ENCODE measurements at regions not wholly inside any gene's neighbourhood (a gene's known extent, or its start where the extent isn't known, plus 50 kb on each side); places are given as distances from the start of the nearest gene placed in this dataset.
"Not testable (repeated sequence)": the region's sequence is repeated elsewhere in the genome, so short reads cannot be mapped to it uniquely, and the experiment has no call there.

DNA sequence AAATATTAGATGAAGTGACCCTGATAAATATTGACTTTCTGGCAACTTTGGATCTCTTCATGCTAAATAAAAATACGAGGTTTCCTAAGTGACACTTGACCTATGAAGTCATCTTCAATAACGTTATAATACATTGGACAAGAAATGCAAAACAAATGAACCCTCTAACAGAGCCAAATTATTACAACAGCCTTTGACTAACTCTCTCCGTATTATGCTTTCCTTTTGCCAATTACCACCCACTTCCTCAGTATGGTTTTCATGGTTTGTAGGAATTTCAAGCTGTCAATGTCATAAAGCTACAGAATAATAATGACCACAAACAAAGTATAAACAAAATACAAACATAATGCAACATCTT is 210.5 kb downstream of the MOXD1 start:
- Histone ChIP-seq H3K9me3 (replicated peaks in 1 of 11) (peaks cover 0 to 16% (median 9%) of the 10 kb centered on the region in 11 experiments; a peak in 11 of 22 replicates), H3K36me3 (no peaks in the 10 kb centered on the region), H3K4me2 (no peak overlapping the region), H3K4me3 (no peak overlapping the region), H3K9ac (no peak overlapping the region), H3K4me1 (peaks cover 7 to 22% (median 12%) of the 10 kb centered on the region in 10 experiments; a peak in 18 of 20 replicates), H4K20me1 (peaks cover 0 to 5% (median 0%) of the 10 kb centered on the region in 11 experiments; a peak in 3 of 22 replicates), H3K27me3 (peaks cover 0 to 83% (median 0%) of the 10 kb centered on the region in 11 experiments; a peak in 6 of 22 replicates), H3K27ac (no peak overlapping the region)
- TF ChIP-seq Cebpa-rat (IDR thresholded peaks at IDR 0.05): no peak

DNA sequence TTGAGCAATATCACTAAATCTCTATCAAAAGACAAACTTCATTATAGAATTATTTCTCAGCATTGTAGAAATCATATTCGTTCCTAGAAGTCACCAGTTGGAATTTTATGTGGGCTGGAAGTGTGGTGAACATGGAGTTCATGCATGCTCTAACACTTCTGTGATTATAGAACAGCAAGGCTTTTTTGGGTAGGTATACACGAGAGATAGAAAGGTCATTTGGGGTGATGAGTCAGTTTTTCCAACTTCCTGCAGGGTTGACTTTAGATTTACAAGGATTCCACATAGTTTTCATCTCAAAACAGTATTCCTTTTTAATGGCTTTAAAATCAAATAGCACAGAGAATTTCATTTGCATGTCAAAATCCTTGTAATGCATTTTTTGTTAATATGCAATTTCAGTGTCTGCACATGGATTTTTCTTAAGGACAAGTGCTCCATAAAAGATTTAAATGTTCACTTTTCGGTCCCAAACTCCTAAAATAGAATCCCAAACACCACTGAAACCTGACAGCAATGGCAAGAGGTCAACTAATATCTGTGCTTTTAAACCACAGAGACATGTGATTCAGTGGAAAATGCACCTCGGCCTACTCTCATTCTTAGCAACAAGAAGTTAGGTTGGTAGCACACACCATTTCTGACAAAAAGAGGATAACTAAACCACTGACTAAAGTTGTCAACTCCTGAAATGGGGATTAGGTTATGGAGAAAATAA is 211.0 kb downstream of the MOXD1 start:
- peaks cover 7 to 22% (median 12%) of the 10 kb centered on the region in 10 experiments; a peak in 18 of 20 replicates for H3K4me1 ChIP-seq
- peaks cover 0 to 5% (median 0%) of the 10 kb centered on the region in 11 experiments; a peak in 3 of 22 replicates for H4K20me1 ChIP-seq
- H3K4me2 ChIP-seq: peak overlapping the region in 1 of 11 experiments; percentile 28; a peak in 1 of 22 replicates
- H3K9me3 ChIP-seq (replicated peaks in 1 of 11): peaks cover 0 to 16% (median 9%) of the 10 kb centered on the region in 11 experiments; a peak in 13 of 22 replicates
- H3K4me3 ChIP-seq: no peak overlapping the region
- no peaks in the 10 kb centered on the region for H3K36me3 ChIP-seq
- peaks cover 0 to 84% (median 0%) of the 10 kb centered on the region in 11 experiments; a peak in 6 of 22 replicates for H3K27me3 ChIP-seq
- no peak overlapping the region for H3K9ac ChIP-seq
- no peak overlapping the region for H3K27ac ChIP-seq
- no peak for TF ChIP-seq Cebpa-rat (IDR thresholded peaks at IDR 0.05)

DNA sequence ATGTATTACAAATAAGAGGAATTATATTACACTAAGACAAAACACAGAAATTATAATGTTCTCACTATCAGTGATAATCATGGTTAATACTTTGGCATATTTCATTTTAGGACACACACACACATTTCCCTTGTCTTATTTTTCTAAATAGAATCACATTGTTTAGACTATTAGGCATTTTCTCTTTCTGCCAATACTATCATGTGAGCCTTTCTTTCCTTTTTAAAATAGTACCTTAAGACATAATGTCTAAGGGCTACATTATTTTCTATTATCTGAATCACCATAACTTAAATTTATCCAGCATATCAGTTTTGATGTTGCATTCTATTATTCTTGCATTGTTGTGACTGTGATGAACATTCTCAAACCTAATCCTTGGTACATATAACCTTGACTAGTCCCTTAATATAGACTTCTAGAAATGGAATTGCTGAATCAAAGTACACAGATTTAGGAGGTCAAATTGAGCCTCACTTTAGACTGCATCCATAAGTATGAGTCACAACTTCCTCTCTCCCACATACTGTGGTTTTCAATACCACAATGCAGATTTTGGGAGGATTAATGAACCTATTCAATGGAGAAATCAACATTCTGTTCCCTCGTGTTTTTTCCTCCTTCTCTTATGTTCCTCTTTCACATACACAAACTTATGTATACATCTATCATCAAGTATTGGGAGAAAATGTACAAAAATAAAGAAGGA is 212.6 kb downstream of the MOXD1 start:
- Histone ChIP-seq H3K27ac (no peak overlapping the region), H3K4me3 (no peak overlapping the region), H3K9ac (no peak overlapping the region), H3K9me3 (replicated peaks in 1 of 11) (peaks cover 4 to 22% (median 14%) of the 10 kb centered on the region in 11 experiments; a peak in 16 of 22 replicates), H3K4me2 (peak overlapping the region in 8 of 11 experiments; percentile 4 to 70 (median 40); a peak in 11 of 22 replicates), H3K36me3 (no peaks in the 10 kb centered on the region), H3K4me1 (peaks cover 7 to 22% (median 12%) of the 10 kb centered on the region in 10 experiments; a peak in 18 of 20 replicates), H4K20me1 (peaks cover 0 to 5% (median 0%) of the 10 kb centered on the region in 11 experiments; a peak in 3 of 22 replicates), H3K27me3 (peaks cover 0 to 86% (median 0%) of the 10 kb centered on the region in 11 experiments; a peak in 6 of 22 replicates)
- TF ChIP-seq Cebpa-rat (IDR thresholded peaks at IDR 0.05): no peak

DNA sequence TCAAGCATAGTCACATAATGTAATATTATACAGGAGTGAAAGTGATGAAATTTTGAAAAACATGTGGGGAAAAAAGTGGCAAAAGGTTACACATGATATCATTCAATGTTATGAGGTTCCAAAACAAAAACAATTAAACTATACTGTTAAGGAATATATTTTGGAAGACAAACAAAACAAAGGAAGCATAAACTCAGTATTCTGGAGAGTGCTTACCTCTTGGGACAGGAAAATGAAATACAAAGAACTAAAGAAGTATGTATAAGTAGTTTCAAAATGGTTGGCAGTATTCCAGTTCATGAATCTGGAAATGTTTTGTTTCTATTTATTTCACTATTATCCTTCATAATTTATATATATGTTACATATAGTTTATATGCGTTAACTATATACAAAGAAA is 213.5 kb downstream of the MOXD1 start:
- H3K36me3 ChIP-seq: no peaks in the 10 kb centered on the region; a peak in 1 of 22 replicates
- peaks cover 0 to 5% (median 0%) of the 10 kb centered on the region in 11 experiments; a peak in 3 of 22 replicates for H4K20me1 ChIP-seq
- H3K4me1 ChIP-seq: peaks cover 7 to 22% (median 12%) of the 10 kb centered on the region in 10 experiments; a peak in 18 of 20 replicates
- H3K27ac ChIP-seq: no peak overlapping the region
- no peak overlapping the region for H3K4me3 ChIP-seq
- no peak overlapping the region for H3K4me2 ChIP-seq
- peaks cover 13 to 31% (median 23%) of the 10 kb centered on the region in 11 experiments; a peak in 20 of 22 replicates for H3K9me3 ChIP-seq (replicated peaks in 1 of 11)
- peaks cover 0 to 87% (median 0%) of the 10 kb centered on the region in 11 experiments; a peak in 6 of 22 replicates for H3K27me3 ChIP-seq
- no peak for TF ChIP-seq Cebpa-rat (IDR thresholded peaks at IDR 0.05)
- no peak overlapping the region for H3K9ac ChIP-seq

DNA sequence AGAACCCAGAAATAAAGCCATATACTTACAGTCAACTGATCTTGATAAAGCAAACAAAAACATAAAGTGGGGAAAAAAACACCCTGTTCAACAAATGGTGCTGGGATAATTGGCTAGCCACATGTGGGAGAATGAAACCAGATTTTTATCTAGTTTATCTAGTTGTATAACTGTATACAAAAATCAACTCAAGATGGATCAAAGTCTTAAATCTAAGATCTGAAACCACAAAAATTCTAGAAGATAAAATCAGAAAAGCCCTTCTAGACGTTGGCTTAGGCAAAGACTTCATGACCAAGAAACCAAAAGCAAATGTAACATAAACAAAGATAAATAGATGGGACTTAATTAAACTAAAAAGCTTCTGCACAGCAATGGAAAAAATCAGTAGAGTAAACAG is 216.3 kb downstream of the MOXD1 start:
- H3K4me3 ChIP-seq, H3K36me3 ChIP-seq, H3K27ac ChIP-seq, H3K9ac ChIP-seq, H4K20me1 ChIP-seq, H3K4me2 ChIP-seq: not testable (repeated sequence)
- peaks cover 0 to 87% (median 0%) of the 10 kb centered on the region in 11 experiments; a peak in 6 of 22 replicates for H3K27me3 ChIP-seq
- peaks cover 42 to 60% (median 51%) of the 10 kb centered on the region in 11 experiments for H3K9me3 ChIP-seq (replicated peaks in 1 of 11)
- peaks cover 7 to 18% (median 13%) of the 10 kb centered on the region in 10 experiments; a peak in 18 of 20 replicates for H3K4me1 ChIP-seq

DNA sequence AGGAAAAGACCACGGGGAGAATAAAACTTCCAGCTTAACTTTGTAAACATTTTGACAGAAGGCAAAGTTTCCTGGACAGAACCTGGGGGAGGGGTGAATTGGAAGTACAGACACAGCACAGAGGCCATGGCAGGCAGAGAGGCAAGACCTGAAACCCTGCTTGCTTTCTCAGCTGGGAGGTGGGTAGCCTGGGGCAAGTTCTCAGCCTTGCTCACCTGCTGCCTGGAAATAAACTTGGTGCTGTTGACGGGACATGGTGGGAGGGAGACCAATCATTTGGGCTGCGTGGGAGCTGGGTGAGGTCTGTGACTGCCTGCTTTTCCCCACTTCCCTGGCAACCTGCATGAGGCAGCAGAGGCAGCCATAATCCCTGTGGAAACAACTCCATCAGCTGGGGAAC is 221.3 kb downstream of the MOXD1 start:
- peak overlapping the region in 1 of 11 experiments; percentile 10; a peak in 1 of 22 replicates for H3K4me2 ChIP-seq
- peaks cover 0 to 7% (median 0%) of the 10 kb centered on the region in 10 experiments; a peak in 2 of 20 replicates for H3K4me1 ChIP-seq
- peaks cover 0 to 56% (median 0%) of the 10 kb centered on the region in 11 experiments; a peak in 5 of 22 replicates for H3K27me3 ChIP-seq
- no peak for TF ChIP-seq Cebpa-rat (IDR thresholded peaks at IDR 0.05)
- peaks cover 0 to 10% (median 3%) of the 10 kb centered on the region in 11 experiments; a peak in 12 of 22 replicates for H3K36me3 ChIP-seq
- H4K20me1 ChIP-seq: no peaks in the 10 kb centered on the region
- no peak overlapping the region for H3K4me3 ChIP-seq
- no peak overlapping the region for H3K9ac ChIP-seq
- H3K9me3 ChIP-seq (replicated peaks in 1 of 11): peaks cover 85 to 99% (median 94%) of the 10 kb centered on the region in 11 experiments
- no peak overlapping the region for H3K27ac ChIP-seq

DNA sequence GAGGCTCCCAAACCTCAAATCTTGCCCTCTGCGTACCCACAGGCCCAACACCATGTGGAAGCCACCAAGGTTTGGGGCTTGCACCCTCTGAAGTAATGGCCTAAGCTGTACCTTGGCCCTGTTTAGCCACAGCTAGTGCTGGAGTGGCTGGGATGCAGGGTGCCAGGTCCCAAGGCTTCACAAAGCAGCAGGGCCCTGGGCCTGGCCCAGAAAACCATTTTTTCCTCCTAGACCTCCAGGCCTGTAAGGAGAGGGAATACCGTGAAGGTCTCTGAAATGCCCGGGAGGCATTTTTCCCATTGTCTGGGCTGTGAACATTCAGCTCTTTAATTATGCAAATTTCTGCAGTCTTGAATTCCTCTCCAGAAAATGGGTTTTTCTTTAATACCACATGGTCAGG is 223.7 kb upstream of the CCN2 start:
- TF ChIP-seq Cebpa-rat (IDR thresholded peaks at IDR 0.05): no peak
- H3K4me1 ChIP-seq: peaks cover 0 to under 1% (median 0%) of the 10 kb centered on the region in 10 experiments; a peak in 1 of 20 replicates
- no peaks in the 10 kb centered on the region for H4K20me1 ChIP-seq
- peak overlapping the region in 2 of 10 experiments; percentile 18 to 25; a peak in 3 of 20 replicates for H3K4me3 ChIP-seq
- peaks cover 2 to 32% (median 11%) of the 10 kb centered on the region in 11 experiments; a peak in 13 of 22 replicates for H3K36me3 ChIP-seq
- no peak overlapping the region for H3K4me2 ChIP-seq
- H3K27me3 ChIP-seq: peaks cover 0 to 6% (median 0%) of the 10 kb centered on the region in 11 experiments; a peak in 4 of 22 replicates
- H3K9ac ChIP-seq: no peak overlapping the region
- H3K27ac ChIP-seq: no peak overlapping the region
- peaks cover 55 to 81% (median 68%) of the 10 kb centered on the region in 11 experiments for H3K9me3 ChIP-seq (replicated peaks in 1 of 11)

DNA sequence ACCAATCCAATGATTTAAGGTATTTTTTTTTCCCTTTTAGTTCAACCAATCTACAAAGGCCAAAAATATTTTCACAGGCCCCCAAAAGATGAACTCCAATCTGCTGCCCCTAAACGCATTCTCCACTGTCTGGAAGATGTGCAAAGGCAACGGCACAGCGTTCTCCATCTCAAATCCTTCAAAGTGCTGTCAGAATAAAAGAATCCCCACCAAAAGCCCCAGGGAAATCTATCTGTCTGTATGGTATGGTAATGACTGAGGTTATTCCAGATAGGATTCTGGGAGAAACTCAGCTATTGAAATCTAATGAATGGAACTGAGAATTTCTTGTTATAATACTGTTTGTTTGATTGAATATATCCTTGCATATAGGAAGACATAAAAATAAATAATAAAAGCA is 217.8 kb upstream of the CCN2 start:
- H3K27me3 ChIP-seq: no peaks in the 10 kb centered on the region
- no peaks in the 10 kb centered on the region for H4K20me1 ChIP-seq
- no peak overlapping the region for H3K4me3 ChIP-seq
- no peak overlapping the region for H3K27ac ChIP-seq
- H3K4me2 ChIP-seq: no peak overlapping the region
- no peaks in the 10 kb centered on the region for H3K4me1 ChIP-seq
- H3K9me3 ChIP-seq (replicated peaks in 1 of 11): peaks cover 8 to 35% (median 15%) of the 10 kb centered on the region in 11 experiments
- TF ChIP-seq Cebpa-rat (IDR thresholded peaks at IDR 0.05): no peak
- H3K9ac ChIP-seq: no peak overlapping the region
- H3K36me3 ChIP-seq: peaks cover 0 to 23% (median 0%) of the 10 kb centered on the region in 11 experiments; a peak in 6 of 22 replicates
